HepG2 (cell line): ENCODE measurements at regions not wholly inside any gene's neighbourhood (a gene's known extent, or its start where the extent isn't known, plus 50 kb on each side); places are given as distances from the start of the nearest gene placed in this dataset.

Experiments used
- ATAC-seq: fragments of 200-7000 bp; cut with Tn5 transposase; 3 replicates; pipeline ENCODE4 v1.9.1; 2020; ENCODE audit warnings: mild to moderate bottlenecking, moderate library complexity
- BruUV-seq: library from RNA; stranded (reverse); fragments of 400-500 nt; replicated peaks from 2 replicates; lab custom pipeline; 2021; lab: Mats Ljungman, UMichigan
- CTCF ChIA-PET: fragments of 300-600 bp; formaldehyde crosslinking; extraction: SDS; loops from one replicate; lab custom pipeline; 2021; ENCODE audit warnings: low total read pairs, inconsistent platforms, low intra/inter-chr PET ratio; lab: Yijun Ruan, JAX
- POLR2A ChIA-PET: fragments of 350-600 bp; sonication (Branson Sonifier 250); formaldehyde crosslinking; loops from one replicate; lab custom pipeline; 2020; ENCODE audit warnings: antibody characterized with exemption, inconsistent platforms; lab: Yijun Ruan, JAX
- DNase-seq: peaks from one replicate; pipeline ENCODE4 v3.0.0-alpha.2; 2015; ENCODE audit warnings: low spot score
- FAIRE-seq: peaks from 3 replicates; lab custom pipeline; 2011; peaks lifted over from hg19 to GRCh38; lab: Jason Lieb, UNC
- H2AFZ ChIP-seq: one replicate; pipeline ENCODE4 v1.6.1; 2011; ENCODE audit warnings: low read length, inconsistent platforms
- H3K27ac ChIP-seq: fragments of 300-600 bp; 3 replicates; pipeline ENCODE4 v1.8.0; 2011; ENCODE audit warnings: mixed run types, mild to moderate bottlenecking, mixed read lengths, low read length, inconsistent platforms; ENCODE audit not compliant: insufficient read depth; ENCODE audit errors: extremely low read length
- H3K27me3 ChIP-seq, 2 experiments: fragments of 200-600 bp in 1 of 2; 2 replicates in 1 of 2; 3 replicates in 1 of 2; pipeline versions ENCODE4 v1.6.0 to v1.8.0; 2011; ENCODE audit warnings: low read length in 2 of 2, mild to moderate bottlenecking in 2 of 2, moderate library complexity in 2 of 2, inconsistent platforms in 1 of 2; ENCODE audit not compliant: insufficient read depth in 2 of 2, control insufficient read depth in 1 of 2
- H3K36me3 ChIP-seq, 2 experiments: fragments of 200-600 bp in 1 of 2; replicated peaks in 1 of 2; 2 replicates in 1 of 2; 3 replicates in 1 of 2; pipeline versions ENCODE4 v1.5.1 to v1.8.0; 2011; ENCODE audit warnings: low read length in 2 of 2, inconsistent platforms in 1 of 2; ENCODE audit not compliant: insufficient read depth in 2 of 2, control insufficient read depth in 1 of 2
- H3K4me1 ChIP-seq: 2 replicates; pipeline ENCODE4 v1.5.1; 2012; ENCODE audit warnings: low read length, inconsistent platforms; ENCODE audit not compliant: insufficient read depth
- H3K4me2 ChIP-seq: 2 replicates; pipeline ENCODE4 v1.6.0; 2011; ENCODE audit warnings: low read depth, low read length, inconsistent platforms
- H3K4me3 ChIP-seq, 3 experiments: fragments of 200-600 bp in 1 of 3; sonication (generic), shearing (Covaris generic) in 1 of 3; replicated peaks in 1 of 3; 2 replicates each; pipeline ENCODE4 v1.5.1; 2011 to 2016; ENCODE audit warnings: low read length in 3 of 3, inconsistent platforms in 2 of 3, low read depth in 2 of 3, mild to moderate bottlenecking in 2 of 3, control low read depth in 1 of 3, mixed read lengths in 1 of 3; ENCODE audit not compliant: insufficient read depth in 1 of 3
- H3K79me2 ChIP-seq: one replicate; pipeline ENCODE4 v1.6.1; 2011; ENCODE audit warnings: low read length, inconsistent platforms; ENCODE audit not compliant: insufficient read depth
- H3K9ac ChIP-seq: 2 replicates; pipeline ENCODE4 v1.6.0; 2011; ENCODE audit warnings: mild to moderate bottlenecking, low read depth, low read length, inconsistent platforms; ENCODE audit not compliant: insufficient read depth
- H3K9me3 ChIP-seq: 2 replicates; pipeline ENCODE4 v1.5.1; 2012; ENCODE audit warnings: mild to moderate bottlenecking, low read length
- H4K20me1 ChIP-seq: 2 replicates; pipeline ENCODE4 v1.6.0; 2011; ENCODE audit warnings: inconsistent platforms, mild to moderate bottlenecking, low read length, moderate library complexity; ENCODE audit not compliant: insufficient read depth
- CHD2 ChIP-seq: IDR thresholded peaks from 2 replicates; pipeline ENCODE4 v1.6.1; 2011; ENCODE audit warnings: low read depth, low read length, improper control_type of control experiment
- HDAC1 ChIP-seq: sonication (generic); formaldehyde crosslinking; IDR thresholded peaks from 2 replicates; pipeline ENCODE4 v1.5.1; 2020; ENCODE audit warnings: mild to moderate bottlenecking, missing genetic modification reagents
- JUND ChIP-seq: sonication (generic); formaldehyde crosslinking; IDR thresholded peaks from 2 replicates; pipeline ENCODE4 v1.8.0; 2022; ENCODE audit warnings: mild to moderate bottlenecking, missing genetic modification reagents
- KMT2A ChIP-seq: sonication (generic); formaldehyde crosslinking; IDR thresholded peaks from 2 replicates; pipeline ENCODE4 v1.4.0; 2020; ENCODE audit warnings: missing genetic modification reagents
- KMT2B ChIP-seq: IDR thresholded peaks from 2 replicates; pipeline ENCODE4 v1.6.1; 2016; ENCODE audit warnings: missing genetic modification reagents, missing compliant biosample characterization
- ONECUT2 ChIP-seq: sonication (generic); formaldehyde crosslinking; IDR thresholded peaks from 2 replicates; pipeline ENCODE4 v1.4.0; 2020; ENCODE audit warnings: missing genetic modification reagents
- POGZ ChIP-seq: sonication (generic); formaldehyde crosslinking; IDR thresholded peaks from 2 replicates; pipeline ENCODE4 v1.4.0; 2020; ENCODE audit warnings: mild to moderate bottlenecking, missing genetic modification reagents
- RFXANK ChIP-seq: IDR thresholded peaks from 2 replicates; pipeline ENCODE4 v1.6.1; 2016
- SSRP1 ChIP-seq: IDR thresholded peaks from 2 replicates; pipeline ENCODE4 v1.6.1; 2016; ENCODE audit warnings: control low read depth
- ZBTB38 ChIP-seq: sonication (generic); formaldehyde crosslinking; IDR thresholded peaks from 2 replicates; pipeline ENCODE4 v1.5.1; 2020; ENCODE audit warnings: mild to moderate bottlenecking, missing genetic modification reagents
- ZMYM2 ChIP-seq: sonication (generic); formaldehyde crosslinking; IDR thresholded peaks from 2 replicates; pipeline ENCODE4 v1.8.0; 2022; ENCODE audit warnings: mild to moderate bottlenecking, missing genetic modification reagents
- ZNF33B ChIP-seq: sonication (generic); formaldehyde crosslinking; IDR thresholded peaks from 2 replicates; pipeline ENCODE4 v1.5.1; 2020; ENCODE audit warnings: mild to moderate bottlenecking, missing genetic modification reagents
- ZNF343 ChIP-seq: sonication (generic); formaldehyde crosslinking; IDR thresholded peaks from 2 replicates; pipeline ENCODE4 v1.4.0; 2020; ENCODE audit warnings: mild to moderate bottlenecking, missing genetic modification reagents
- ZNF367 ChIP-seq: sonication (generic); formaldehyde crosslinking; IDR thresholded peaks from 2 replicates; pipeline ENCODE4 v1.4.0; 2020; ENCODE audit warnings: missing genetic modification reagents, borderline replicate concordance
- ZNF772 ChIP-seq: sonication (generic); formaldehyde crosslinking; IDR thresholded peaks from 2 replicates; pipeline ENCODE4 v1.5.0; 2020; ENCODE audit warnings: mild to moderate bottlenecking, missing genetic modification reagents
- ZNF841 ChIP-seq: sonication (generic); formaldehyde crosslinking; IDR thresholded peaks from 2 replicates; pipeline ENCODE4 v1.8.1; 2023; ENCODE audit warnings: missing genetic modification reagents, borderline replicate concordance
- WGBS: methylation state at CpG from one replicate; pipeline ENCODE4 v1.1.6; 2017; ENCODE audit warnings: low lambda C conversion rate; 5-methylcytosine and 5-hydroxymethylcytosine counted together
- in situ Hi-C: cut with HindIII; loops from 2 replicates; pipeline ENCODE4 v1.10.0; 2017; ENCODE audit warnings: low pct_unique_long_range_greater_than_20kb; ENCODE audit not compliant: extremely low pct_ligation_motif_present
- intact Hi-C: fragments of 100-400 bp; cut with micrococcal nuclease; formaldehyde crosslinking; loops from one replicate; pipeline ENCODE4 v1.10.0; 2022; ENCODE audit not compliant: unreplicated experiment
- TF ChIP-seq, protein P1 (sequence below): sonication (generic); formaldehyde crosslinking; IDR thresholded peaks from 2 replicates; pipeline ENCODE4 v1.5.1; 2020; ENCODE audit warnings: mild to moderate bottlenecking, missing genetic modification reagents
- TF ChIP-seq, protein P2 (sequence below): sonication (generic); formaldehyde crosslinking; IDR thresholded peaks from 2 replicates; pipeline ENCODE4 v1.5.0; 2020; ENCODE audit warnings: missing genetic modification reagents, mild to moderate bottlenecking, borderline replicate concordance
- TF ChIP-seq, protein P3 (sequence below): sonication (generic); formaldehyde crosslinking; IDR thresholded peaks from 2 replicates; pipeline ENCODE4 v1.8.1; 2023; ENCODE audit warnings: mild to moderate bottlenecking, missing genetic modification reagents
- TF ChIP-seq, protein P4 (sequence below): sonication (generic); formaldehyde crosslinking; IDR thresholded peaks from 2 replicates; pipeline ENCODE4 v1.9.0; 2021; ENCODE audit warnings: missing genetic modification reagents, mild to moderate bottlenecking, borderline replicate concordance

DNA sequence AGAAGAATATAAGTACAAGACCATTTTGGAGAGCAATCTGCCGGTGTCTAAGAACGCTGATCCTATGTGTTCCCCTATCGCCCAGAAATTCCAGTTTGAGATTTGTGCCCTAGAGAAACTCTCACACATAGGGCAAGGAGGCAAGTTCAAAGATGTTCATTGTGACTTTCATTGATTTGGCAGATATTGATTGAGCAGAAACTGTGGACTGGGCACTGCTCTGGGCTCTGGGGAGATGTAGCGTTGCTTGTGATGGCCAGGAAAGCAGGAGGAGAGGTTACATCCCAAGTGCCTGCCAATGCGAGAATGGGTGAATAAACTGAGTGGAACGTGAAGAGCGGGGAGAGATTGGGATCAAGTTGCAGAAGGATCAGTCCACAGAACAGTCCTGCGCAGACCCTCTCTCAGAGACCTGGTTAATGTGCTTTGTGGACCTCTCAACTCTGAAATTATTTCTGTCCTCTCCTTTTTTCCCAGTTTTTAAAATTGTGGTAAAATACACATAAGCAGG lies 123.9 kb upstream of the PEG3 start (continued):
- peak; percentile 39; the same call in 1 of the 2 replicates for TF ChIP-seq ZBTB38 (CRISPR knock-in tag)
- 0 out of 2 replicates have a peak, but pooled peaks have one; percentile 32 for TF ChIP-seq ONECUT2 (CRISPR knock-in tag)
- no peak for TF ChIP-seq HDAC1 (CRISPR knock-in tag)
- TF ChIP-seq ZMYM2 (CRISPR knock-in tag), result no peak
- TF ChIP-seq, all 625 proteins: peak for 4

DNA sequence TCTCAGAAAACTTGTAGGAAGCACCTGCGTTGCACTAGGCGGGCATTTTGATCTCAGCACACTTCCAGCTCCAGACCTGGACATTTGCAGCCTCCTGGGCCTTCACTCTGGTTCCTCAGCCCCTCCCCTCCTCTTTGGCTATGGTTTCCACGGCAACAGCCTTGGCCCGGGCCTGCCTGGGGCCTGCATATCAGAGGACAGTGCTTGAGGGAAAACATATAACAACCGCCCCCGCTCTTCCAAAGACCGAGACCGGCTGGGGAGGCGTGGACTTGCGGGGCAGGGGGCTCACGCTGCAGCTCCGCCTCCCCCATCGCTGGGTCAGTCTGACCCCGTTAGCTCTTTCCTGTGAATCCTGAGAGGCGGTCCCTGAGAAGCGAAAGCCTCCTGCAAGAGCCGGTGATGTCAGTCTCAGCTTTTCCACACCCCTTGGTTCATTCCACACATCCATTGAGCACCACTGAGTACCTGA lies 125.7 kb upstream of the PEG3 start:
- ATAC-seq (peak; percentile 93), DNase-seq (peak; percentile 75), FAIRE-seq (peak; percentile 56)
- BruUV-seq, result no TSS peak
- 37% methylated on average over 3 of the region's 17 CpGs for WGBS
- Histone ChIP-seq H3K27me3 (no peaks in the 10 kb centered on the region), H2AFZ (no peak overlapping the region), H3K4me1 (peaks cover 98% of the 10 kb centered on the region), H3K79me2 (no peaks in the 10 kb centered on the region), H3K36me3 (no peaks in the 10 kb centered on the region), H3K9ac (peak overlapping the region; percentile 7; the same call in 1 of the 2 replicates), H3K4me3 (no peak overlapping the region), H4K20me1 (no peaks in the 10 kb centered on the region), H3K27ac (peak overlapping the region; percentile 81), H3K4me2 (peak overlapping the region; percentile 21; the same call in 1 of the 2 replicates), H3K9me3 (no peaks in the 10 kb centered on the region)
- ChIA-PET CTCF (no interaction called here), POLR2A (interaction anchor here (0.9 to 2.6 kb wide), 5 partner anchors 10 to 127 kb away, joined by 3 to 34 read pairs (median 6); no protein-coding TSS in a partner anchor)
- in situ Hi-C loops, result no loop called here
- intact Hi-C loops, result no loop called here
- no peak; the same call in 1 of the 2 replicates for TF ChIP-seq KMT2B (CRISPR knock-in tag)
- no peak for TF ChIP-seq ZNF841 (CRISPR knock-in tag)
- no peak for TF ChIP-seq ZNF33B (CRISPR knock-in tag)
- TF ChIP-seq SSRP1 (CRISPR knock-in tag), result no peak
- no peak for TF ChIP-seq JUND (CRISPR knock-in tag)
- TF ChIP-seq, protein P1, sequence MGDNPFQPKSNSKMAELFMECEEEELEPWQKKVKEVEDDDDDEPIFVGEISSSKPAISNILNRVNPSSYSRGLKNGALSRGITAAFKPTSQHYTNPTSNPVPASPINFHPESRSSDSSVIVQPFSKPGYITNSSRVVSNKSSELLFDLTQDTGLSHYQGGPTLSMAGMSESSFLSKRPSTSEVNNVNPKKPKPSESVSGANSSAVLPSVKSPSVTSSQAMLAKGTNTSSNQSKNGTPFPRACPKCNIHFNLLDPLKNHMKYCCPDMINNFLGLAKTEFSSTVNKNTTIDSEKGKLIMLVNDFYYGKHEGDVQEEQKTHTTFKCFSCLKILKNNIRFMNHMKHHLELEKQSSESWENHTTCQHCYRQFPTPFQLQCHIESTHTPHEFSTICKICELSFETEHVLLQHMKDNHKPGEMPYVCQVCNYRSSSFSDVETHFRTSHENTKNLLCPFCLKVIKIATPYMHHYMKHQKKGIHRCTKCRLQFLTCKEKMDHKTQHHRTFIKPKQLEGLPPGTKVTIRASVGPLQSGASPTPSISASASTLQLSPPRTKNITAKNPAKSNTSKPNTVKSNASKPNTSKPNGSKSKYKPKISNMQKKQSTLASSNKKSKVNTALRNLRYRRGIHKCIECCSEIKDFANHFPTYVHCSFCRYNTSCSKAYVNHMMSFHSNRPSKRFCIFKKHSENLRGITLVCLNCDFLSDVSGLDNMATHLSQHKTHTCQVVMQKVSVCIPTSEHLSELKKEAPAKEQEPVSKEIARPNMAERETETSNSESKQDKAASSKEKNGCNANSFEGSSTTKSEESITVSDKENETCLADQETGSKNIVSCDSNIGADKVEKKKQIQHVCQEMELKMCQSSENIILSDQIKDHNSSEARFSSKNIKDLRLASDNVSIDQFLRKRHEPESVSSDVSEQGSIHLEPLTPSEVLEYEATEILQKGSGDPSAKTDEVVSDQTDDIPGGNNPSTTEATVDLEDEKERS (CRISPR knock-in tag), result no peak
- TF ChIP-seq ZNF772, result peak; percentile 84
- TF ChIP-seq, protein P2, sequence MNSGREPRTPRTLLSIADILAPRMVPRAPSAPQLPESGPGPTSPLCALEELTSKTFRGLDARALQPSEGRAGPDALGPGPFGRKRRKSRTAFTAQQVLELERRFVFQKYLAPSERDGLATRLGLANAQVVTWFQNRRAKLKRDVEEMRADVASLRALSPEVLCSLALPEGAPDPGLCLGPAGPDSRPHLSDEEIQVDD (CRISPR knock-in tag), result no peak
- TF ChIP-seq KMT2A, result 0 out of 2 replicates have a peak, but pooled peaks have one; percentile 8
- TF ChIP-seq, protein P3, sequence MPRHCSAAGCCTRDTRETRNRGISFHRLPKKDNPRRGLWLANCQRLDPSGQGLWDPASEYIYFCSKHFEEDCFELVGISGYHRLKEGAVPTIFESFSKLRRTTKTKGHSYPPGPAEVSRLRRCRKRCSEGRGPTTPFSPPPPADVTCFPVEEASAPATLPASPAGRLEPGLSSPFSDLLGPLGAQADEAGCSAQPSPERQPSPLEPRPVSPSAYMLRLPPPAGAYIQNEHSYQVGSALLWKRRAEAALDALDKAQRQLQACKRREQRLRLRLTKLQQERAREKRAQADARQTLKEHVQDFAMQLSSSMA (CRISPR knock-in tag), result no peak
- TF ChIP-seq, protein P4, sequence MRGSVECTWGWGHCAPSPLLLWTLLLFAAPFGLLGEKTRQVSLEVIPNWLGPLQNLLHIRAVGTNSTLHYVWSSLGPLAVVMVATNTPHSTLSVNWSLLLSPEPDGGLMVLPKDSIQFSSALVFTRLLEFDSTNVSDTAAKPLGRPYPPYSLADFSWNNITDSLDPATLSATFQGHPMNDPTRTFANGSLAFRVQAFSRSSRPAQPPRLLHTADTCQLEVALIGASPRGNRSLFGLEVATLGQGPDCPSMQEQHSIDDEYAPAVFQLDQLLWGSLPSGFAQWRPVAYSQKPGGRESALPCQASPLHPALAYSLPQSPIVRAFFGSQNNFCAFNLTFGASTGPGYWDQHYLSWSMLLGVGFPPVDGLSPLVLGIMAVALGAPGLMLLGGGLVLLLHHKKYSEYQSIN (CRISPR knock-in tag), result no peak
- no peak; the same call in none of the 2 replicates for TF ChIP-seq POGZ (CRISPR knock-in tag)
- TF ChIP-seq ZNF343, result no peak
- TF ChIP-seq RFXANK (CRISPR knock-in tag), result no peak
- TF ChIP-seq ZNF367 (CRISPR knock-in tag), result no peak
- TF ChIP-seq CHD2, result no peak
